DOHH2 (cell line): ENCODE measurements at regions not wholly inside any gene's neighbourhood (a gene's known extent, or its start where the extent isn't known, plus 50 kb on each side); places are given as distances from the start of the nearest gene placed in this dataset.

Experiments used
- H3F3A ChIP-seq: fragments of 200-600 bp; sonication (generic), shearing (Covaris generic); 2 replicates; pipeline ENCODE4 v1.6.0; 2016; ENCODE audit warnings: antibody characterized with exemption, mild to moderate bottlenecking; ENCODE audit not compliant: control insufficient read depth, insufficient read depth
- H3K27ac ChIP-seq: fragments of 200-600 bp; sonication (generic); 2 replicates; pipeline ENCODE4 v1.5.1; 2014; ENCODE audit warnings: low read depth, mild to moderate bottlenecking, low read length, moderate library complexity
- H3K27me3 ChIP-seq: fragments of 200-600 bp; sonication (generic); 2 replicates; pipeline ENCODE4 v1.6.1; 2014; ENCODE audit warnings: mild to moderate bottlenecking, low read length, mixed read lengths; ENCODE audit not compliant: control insufficient read depth
- H3K36me3 ChIP-seq: fragments of 200-600 bp; sonication (generic); 2 replicates; pipeline ENCODE4 v1.6.1; 2014; ENCODE audit warnings: mild to moderate bottlenecking, low read length, moderate library complexity, mixed read lengths; ENCODE audit not compliant: control insufficient read depth
- H3K4me1 ChIP-seq: fragments of 200-600 bp; sonication (generic); 2 replicates; pipeline ENCODE4 v1.6.1; 2014; ENCODE audit warnings: mild to moderate bottlenecking, low read length, mixed read lengths; ENCODE audit not compliant: control insufficient read depth
- H3K4me2 ChIP-seq: fragments of 200-600 bp; sonication (generic); 2 replicates; pipeline ENCODE4 v1.6.0; 2014; ENCODE audit warnings: mild to moderate bottlenecking, low read length, moderate library complexity
- H3K4me3 ChIP-seq: fragments of 200-600 bp; sonication (generic); 2 replicates; pipeline ENCODE4 v1.5.1; 2014; ENCODE audit warnings: mild to moderate bottlenecking, low read length, mixed read lengths
- H3K79me2 ChIP-seq: fragments of 200-600 bp; sonication (generic); 2 replicates; pipeline ENCODE4 v1.6.1; 2014; ENCODE audit warnings: mild to moderate bottlenecking, low read length, mixed read lengths; ENCODE audit not compliant: control insufficient read depth
- H3K9me2 ChIP-seq: fragments of 200-600 bp; sonication (generic); replicated peaks from 2 replicates; pipeline ENCODE4 v1.6.1; 2014; ENCODE audit warnings: mild to moderate bottlenecking, low read length, mixed read lengths; ENCODE audit not compliant: control insufficient read depth
- H3K9me3 ChIP-seq: fragments of 200-600 bp; sonication (generic); 2 replicates; pipeline ENCODE4 v1.6.1; 2014; ENCODE audit warnings: antibody characterized with exemption, low read length, mixed read lengths; ENCODE audit not compliant: control insufficient read depth, insufficient read depth
- H4K20me1 ChIP-seq: fragments of 200-600 bp; sonication (generic); 2 replicates; pipeline ENCODE4 v1.6.0; 2014; ENCODE audit warnings: low read depth, mild to moderate bottlenecking, antibody characterized with exemption, low read length, moderate library complexity; ENCODE audit not compliant: control insufficient read depth, insufficient read depth
- EZH2phosphoT487 ChIP-seq: fragments of 200-600 bp; sonication (generic); IDR thresholded peaks from 2 replicates; pipeline ENCODE4 v1.6.1; 2017; ENCODE audit warnings: borderline replicate concordance, mild to moderate bottlenecking, antibody characterized with exemption, low read length, moderate library complexity, mixed read lengths
- TF ChIP-seq, protein P1 (sequence below): fragments of 200-600 bp; sonication (generic); IDR thresholded peaks from one replicate; pipeline ENCODE4 v1.5.1; 2014; ENCODE audit warnings: antibody characterized with exemption, mild to moderate bottlenecking, low read depth, low read length; ENCODE audit not compliant: poor library complexity, severe bottlenecking

DNA sequence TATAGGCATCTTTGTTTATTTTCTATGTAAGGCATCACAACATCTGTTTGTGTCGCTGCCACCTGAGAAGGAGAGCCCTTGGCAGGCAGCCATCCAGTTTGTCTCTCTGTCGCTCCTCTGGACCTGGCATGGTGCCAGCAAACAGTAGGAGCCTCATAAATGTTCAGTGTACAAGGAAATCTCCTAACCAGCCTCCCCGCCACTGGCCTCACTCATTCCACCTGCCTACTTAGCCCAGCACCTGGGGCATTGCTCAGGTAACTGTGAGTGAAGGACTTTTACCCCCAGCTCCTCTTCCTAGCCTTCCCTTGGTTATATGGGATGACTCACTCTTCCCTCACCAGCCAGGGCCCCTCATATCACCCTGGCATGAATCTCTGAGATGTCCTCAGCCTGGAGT, 61.7 kb upstream of the NPTX2 start:
- TF ChIP-seq, protein P1, sequence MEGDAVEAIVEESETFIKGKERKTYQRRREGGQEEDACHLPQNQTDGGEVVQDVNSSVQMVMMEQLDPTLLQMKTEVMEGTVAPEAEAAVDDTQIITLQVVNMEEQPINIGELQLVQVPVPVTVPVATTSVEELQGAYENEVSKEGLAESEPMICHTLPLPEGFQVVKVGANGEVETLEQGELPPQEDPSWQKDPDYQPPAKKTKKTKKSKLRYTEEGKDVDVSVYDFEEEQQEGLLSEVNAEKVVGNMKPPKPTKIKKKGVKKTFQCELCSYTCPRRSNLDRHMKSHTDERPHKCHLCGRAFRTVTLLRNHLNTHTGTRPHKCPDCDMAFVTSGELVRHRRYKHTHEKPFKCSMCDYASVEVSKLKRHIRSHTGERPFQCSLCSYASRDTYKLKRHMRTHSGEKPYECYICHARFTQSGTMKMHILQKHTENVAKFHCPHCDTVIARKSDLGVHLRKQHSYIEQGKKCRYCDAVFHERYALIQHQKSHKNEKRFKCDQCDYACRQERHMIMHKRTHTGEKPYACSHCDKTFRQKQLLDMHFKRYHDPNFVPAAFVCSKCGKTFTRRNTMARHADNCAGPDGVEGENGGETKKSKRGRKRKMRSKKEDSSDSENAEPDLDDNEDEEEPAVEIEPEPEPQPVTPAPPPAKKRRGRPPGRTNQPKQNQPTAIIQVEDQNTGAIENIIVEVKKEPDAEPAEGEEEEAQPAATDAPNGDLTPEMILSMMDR: no peak
- TF ChIP-seq EZH2phosphoT487: no peak
- Histone ChIP-seq H3K27me3 (no peaks in the 10 kb centered on the region), H3K9me3 (peaks cover 4% of the 10 kb centered on the region; the same call in 1 of the 2 replicates), H3K79me2 (no peaks in the 10 kb centered on the region), H3K36me3 (no peaks in the 10 kb centered on the region), H3K27ac (no peak overlapping the region), H3K9me2 (no peaks in the 10 kb centered on the region), H3K4me1 (no peaks in the 10 kb centered on the region), H4K20me1 (no peaks in the 10 kb centered on the region), H3K4me2 (no peak overlapping the region), H3F3A (no peaks in the 10 kb centered on the region), H3K4me3 (no peak overlapping the region)

DNA sequence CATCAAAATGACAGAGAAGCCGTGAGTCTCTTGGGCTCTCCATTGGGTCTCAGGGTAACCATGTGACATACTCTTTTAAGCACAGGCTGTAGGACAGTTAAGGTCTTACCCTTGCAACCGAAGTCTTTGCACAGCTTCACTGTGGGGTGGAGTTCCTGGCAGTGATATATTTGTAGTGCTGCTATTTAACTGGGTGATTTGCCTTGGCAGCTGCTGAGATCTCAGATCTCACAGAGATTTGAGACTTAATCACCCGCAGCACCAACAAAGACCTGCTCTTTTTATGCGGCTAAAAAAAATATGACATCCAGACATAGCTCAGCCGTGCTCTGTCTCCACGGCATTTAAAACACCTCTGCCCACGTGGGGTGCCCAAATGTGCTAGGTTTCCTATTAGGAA, 63.4 kb upstream of the NPTX2 start:
- Histone ChIP-seq H3K4me3 (no peak overlapping the region), H3K4me1 (no peaks in the 10 kb centered on the region), H3K27me3 (no peaks in the 10 kb centered on the region), H4K20me1 (no peaks in the 10 kb centered on the region), H3K4me2 (no peak overlapping the region), H3K27ac (no peak overlapping the region), H3K9me2 (no peaks in the 10 kb centered on the region), H3F3A (no peaks in the 10 kb centered on the region), H3K79me2 (no peaks in the 10 kb centered on the region), H3K36me3 (no peaks in the 10 kb centered on the region), H3K9me3 (peaks cover 4% of the 10 kb centered on the region; the same call in 1 of the 2 replicates)
- no peak for TF ChIP-seq EZH2phosphoT487
- TF ChIP-seq, protein P1: no peak

DNA sequence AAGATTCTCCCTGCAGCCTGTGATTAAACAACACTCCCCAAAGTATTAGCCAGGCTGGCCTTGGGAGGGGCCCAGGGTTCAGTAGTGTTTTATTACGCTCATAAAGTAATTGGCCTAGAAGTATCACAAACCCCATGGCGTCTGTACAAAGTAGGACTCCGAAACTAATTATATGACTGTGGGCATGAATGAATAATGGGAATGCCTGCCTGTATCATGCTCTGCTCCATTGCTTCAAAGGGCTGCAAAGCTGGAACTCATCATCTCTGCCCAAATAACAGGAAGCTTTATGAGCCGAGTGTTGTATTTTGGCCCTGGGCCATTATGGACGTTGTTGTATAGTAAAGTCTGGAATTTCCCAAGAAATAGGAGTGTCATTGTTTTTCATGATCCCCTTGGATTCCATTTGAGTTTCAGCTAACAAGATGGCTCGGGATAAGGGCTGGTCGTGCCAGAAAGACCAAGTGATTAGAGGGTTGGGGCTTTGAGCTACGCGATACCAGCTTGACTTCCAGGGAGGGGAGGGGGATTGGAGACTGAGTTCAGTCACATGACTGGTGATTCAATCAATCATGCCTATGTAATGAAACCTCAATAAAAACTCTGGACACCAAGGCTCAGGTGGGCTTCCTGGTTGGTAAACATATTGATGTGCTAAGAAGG, 65.3 kb upstream of the NPTX2 start:
- H3K27me3 ChIP-seq: no peaks in the 10 kb centered on the region
- H3K36me3 ChIP-seq: no peaks in the 10 kb centered on the region
- H4K20me1 ChIP-seq: no peaks in the 10 kb centered on the region

More for the DNA sequence above, 65.3 kb upstream of the NPTX2 start:
- Histone ChIP-seq H3K4me2 (no peak overlapping the region), H3K4me3 (no peak overlapping the region), H3K9me2 (no peaks in the 10 kb centered on the region), H3K9me3 (peaks cover 4% of the 10 kb centered on the region; the same call in 1 of the 2 replicates), H3K27ac (no peak overlapping the region), H3K79me2 (no peaks in the 10 kb centered on the region), H3K4me1 (no peaks in the 10 kb centered on the region), H3F3A (no peaks in the 10 kb centered on the region)
- TF ChIP-seq EZH2phosphoT487: no peak
- TF ChIP-seq, protein P1: no peak
